ENCODE measurements at regions not wholly inside any gene's neighbourhood (a gene's known extent, or its start where the extent isn't known, plus 50 kb on each side); places are given as distances from the start of the nearest gene placed in this dataset.

DNA sequence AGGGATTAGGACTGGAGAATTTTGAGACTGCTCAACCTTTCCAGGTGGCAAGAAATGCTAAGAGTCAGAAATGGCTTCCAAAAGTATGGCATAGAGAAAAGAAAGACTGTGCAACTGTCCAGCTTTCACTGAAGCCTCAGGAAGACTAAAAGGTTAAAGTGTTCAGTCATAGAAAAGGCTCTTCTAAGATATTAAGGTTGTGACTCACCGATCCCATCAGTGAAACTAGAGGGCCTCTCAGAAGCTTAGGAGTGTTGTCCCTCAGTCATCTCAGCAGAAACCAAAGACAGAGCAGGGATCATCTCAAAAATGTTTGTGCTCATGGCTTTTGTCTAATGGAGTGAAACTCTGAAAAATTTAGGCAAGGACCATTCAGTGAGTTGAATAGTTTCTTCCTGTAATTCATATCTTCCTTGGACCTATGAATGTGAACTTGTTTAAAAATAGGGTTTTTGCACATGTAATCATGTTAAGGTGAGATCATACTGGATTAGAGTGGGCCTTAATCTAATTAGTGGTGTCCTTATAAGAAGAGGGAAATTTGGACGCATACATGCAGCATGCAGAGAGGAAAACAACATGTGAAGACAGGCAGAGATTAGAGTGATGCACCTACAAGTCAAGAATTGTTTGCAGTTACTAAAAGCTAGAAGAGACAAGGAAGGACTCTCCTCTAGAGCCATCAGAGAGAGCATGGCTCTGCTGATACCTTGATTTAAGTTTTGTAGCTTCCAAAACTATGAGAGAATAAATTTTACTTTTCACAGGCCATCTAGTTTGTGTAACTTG is 71.3 kb downstream of the RPE65 start:
- FAIRE-seq, result no peak

DNA sequence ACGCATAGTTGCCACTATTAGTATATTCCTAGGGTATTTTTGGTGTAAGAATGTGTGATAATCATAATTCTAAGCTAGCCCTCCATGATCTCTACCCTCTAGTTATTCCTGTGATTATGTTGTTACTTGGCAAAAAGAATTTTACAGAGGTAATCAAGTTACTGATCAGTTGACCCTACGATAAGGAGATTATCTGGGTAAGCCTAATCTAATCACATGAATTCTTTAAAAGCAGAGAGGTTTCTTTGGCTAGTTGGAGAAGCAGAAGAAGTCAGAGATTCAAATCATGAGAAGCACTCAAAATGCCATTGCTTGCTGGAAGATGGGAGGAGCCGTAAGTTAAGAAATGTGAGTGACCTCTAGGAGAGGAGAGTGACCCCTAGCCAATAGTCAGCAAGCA is 72.7 kb downstream of the RPE65 start:
- FAIRE-seq (no peak), DNase-seq (ENCODE audit: low spot score) (no peak)

More for the DNA sequence above, 71.3 kb downstream of the RPE65 start:
- peak; percentile 35 for DNase-seq (ENCODE audit: low spot score)

DNA sequence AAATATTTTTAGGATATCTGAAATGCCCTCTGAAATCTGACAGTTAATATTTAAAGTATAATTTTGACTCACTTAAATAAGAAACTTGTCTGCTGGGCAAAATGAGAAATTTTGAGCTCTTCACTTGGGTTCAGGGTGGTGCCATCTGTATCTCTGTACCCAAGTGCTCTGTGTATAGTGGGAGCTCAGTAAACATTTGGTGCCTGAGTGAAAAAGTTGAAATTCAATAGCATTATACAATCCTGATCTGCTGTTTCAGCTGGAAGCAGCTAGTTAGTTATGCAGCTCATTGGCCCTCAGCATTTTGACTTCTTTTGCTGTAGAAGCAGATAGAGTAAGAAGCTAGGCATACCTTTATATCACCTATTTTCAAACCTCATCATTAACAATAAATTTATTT is 73.3 kb downstream of the RPE65 start:
- DNase-seq (ENCODE audit: low spot score) (no peak), FAIRE-seq (no peak)

DNA sequence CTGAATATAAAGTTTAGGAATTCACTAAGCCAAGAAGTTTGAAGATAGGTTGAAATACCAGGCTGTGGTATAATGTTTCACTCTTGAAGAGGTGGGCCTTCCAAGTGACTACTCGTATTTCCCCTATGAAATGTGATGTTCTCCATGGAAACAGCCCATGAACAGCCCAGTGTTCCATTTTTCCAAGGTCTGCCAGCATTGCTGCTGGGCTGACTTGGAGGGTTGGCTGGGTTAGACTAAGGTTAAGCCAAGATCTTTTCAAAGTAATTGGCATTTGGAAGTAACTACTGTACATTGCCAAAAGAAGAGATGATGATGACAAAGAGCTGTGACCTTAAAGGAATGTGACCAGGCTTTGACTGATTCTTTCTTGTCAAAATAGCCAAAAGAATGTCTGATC is 73.8 kb downstream of the RPE65 start:
- FAIRE-seq, result no peak
- no peak for DNase-seq (ENCODE audit: low spot score)

DNA sequence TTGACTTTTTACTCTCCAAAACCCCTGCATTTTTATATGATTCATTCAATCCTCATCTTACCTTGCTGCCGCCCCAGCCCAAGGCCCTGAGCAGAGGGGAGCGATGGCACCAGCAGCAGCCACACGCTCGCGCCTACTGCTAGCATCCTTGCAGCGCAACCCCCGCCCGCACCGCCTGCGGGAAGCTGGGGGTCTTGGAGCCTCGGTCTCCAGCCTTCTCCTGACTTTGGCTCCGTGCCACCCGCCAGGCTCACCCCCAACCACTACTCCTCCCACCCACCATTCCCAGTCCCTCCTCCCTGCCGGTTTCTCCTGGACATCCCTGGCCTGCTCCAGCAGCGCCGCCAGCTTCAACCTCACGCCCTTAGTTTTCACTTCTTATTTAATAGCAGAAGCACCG is 76.6 kb downstream of the RPE65 start:
- FAIRE-seq (no peak), DNase-seq (ENCODE audit: low spot score) (no peak)

DNA sequence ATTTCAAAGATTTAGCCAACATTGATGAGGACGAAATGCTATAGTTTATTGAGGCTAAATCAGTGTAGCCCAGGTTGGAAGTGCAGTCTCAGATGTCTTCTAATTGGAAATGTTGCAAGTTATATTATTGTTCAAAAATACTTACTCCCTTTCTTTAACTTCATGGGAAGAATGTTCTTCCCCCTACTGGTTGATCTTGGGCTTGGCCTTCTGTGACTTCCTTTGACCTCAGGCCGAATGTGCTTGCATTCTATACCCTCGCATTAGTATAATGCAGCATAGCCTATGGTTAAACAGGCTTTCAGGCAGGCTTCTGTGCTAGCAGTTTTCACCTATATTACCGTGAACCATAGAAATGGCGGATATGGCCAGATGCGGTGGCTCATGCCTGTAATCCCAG is 77.3 kb downstream of the RPE65 start:
- no peak for DNase-seq (ENCODE audit: low spot score)
- no peak for FAIRE-seq

DNA sequence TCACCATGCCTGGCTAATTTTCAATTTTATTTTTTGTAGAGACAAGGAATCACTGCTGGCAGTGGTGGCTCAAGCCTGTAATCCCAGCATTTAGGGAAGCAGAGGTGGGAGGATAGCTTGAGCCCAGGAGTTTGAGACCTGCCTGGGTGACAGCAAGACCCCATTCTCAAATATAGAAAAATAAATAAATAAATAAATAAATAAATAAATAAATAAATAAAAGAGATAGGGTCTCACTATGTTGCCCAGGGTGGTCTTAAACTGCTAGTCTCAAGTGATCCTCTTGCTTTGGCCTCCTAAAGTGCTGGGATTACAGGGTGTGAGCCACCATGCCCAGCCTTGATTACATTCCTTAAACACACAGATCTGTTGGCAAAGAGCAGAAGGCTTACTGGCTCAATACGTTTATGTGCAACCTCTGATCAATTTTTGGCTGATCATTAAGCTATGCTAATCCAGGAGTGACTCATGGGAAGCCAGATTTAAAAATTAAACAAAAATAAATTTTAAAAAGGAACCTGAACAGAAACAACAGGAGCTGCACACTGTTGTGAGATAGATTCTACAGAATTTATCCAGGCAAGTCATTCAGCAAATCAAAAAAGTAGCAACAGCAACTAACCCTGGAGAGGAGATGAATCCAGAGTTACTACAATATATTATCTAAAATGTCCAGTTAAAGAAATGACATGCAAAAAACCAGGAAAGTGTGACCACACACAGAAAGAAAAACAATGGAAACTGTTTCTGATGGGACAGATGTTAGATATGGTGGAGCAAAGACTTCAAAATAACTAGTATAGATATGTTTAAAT is 79.4 kb downstream of the RPE65 start:
- FAIRE-seq (no peak), DNase-seq (ENCODE audit: low spot score) (no peak)

DNA sequence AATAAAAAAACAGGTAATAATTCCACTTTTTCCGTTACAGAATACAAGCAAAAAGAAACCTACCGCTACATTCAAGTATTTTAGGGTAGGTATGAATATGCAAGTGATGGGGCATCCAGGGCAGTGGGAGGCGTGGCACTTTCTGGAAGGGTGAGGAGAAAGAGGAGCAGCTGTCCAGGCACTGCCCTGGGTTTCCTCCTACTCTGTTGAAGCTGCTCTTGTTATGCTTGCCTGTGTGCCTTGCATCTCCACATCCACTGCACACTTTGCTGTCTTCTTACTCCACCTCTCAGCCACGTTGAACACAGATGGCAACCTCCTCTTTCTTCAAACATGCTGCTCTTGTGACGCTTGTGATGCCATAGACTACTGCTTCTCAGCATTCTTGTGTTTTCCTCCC is 83.2 kb downstream of the RPE65 start:
- DNase-seq (ENCODE audit: low spot score) (no peak), FAIRE-seq (no peak)

DNA sequence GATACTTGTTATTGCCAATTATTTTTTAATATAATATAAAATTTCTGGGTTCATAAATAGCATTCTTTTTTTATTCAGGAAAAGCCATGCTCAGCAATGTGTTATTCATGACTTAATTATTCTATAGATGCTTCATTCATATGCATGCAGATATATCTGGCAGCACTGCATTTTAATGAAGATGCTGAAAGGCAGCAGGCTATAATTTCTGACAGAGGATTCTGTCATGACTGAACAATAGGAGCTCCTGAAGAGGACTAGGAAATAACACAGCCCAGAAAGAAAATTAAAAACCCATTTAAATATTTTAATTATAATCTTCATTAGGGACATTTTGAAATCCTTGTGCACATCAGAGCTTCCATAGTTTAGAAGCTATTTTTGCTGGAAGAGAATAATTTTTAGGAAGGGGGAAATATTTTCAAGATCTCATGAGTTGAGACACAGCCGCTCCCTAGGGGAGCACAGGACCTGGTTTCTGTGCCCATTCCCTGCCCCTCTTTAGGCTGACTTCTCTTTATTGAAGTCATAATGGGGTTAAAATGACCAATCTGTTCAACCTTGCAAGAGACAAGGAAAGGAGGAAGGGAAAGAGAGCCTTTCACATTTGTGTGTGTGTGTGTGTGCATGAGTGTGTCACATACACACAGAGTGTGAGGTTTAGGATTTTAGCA is 83.9 kb downstream of the RPE65 start:
- DNase-seq (ENCODE audit: low spot score), result no peak
- FAIRE-seq, result no peak

DNA sequence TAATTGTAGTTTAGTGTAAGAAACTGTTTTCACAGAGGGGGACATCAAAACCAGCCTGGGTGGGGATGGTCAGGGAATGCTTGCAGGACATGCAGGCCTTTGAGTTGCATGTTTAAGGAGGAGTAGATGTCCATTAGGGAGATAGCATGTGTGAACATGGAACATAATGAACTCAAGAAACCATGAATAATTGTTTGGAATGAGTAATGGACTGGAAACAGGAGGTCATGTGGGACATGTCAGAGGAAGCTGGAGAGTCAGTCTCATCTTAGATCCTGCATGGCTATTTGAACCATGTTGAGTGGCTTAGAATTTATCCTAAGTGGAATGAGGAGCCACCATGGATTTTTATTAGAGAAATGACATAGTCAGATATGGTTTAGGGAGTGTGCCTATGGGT is 86.4 kb downstream of the RPE65 start:
- DNase-seq (ENCODE audit: low spot score) (no peak), FAIRE-seq (no peak)

DNA sequence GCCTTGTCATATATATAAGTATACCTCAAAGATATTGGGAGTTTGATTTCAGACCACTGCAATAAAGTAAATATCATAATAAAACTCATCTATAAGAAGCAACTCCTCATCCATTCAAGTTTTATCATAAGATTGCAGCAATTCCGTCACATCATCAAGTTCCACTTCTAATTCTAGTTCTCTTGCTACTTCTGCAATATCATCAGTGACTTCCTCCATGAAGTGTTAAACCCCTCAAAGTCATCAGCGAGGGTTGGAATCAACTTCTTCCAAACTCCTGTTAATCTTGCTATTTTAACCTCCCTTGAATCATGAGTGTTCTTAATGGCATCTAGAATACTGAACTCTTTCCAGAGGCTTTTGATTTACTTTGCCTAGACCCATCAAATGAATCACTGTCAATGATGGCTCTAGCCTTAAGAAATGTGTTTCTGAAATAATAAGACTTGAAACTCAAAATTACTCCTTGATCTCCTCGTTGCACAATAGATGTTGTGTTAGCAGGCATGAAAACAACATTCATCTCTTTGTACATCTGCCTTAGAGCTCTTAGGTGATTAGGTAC is 88.3 kb downstream of the RPE65 start:
- no peak for DNase-seq (ENCODE audit: low spot score)
- FAIRE-seq, result no peak

DNA sequence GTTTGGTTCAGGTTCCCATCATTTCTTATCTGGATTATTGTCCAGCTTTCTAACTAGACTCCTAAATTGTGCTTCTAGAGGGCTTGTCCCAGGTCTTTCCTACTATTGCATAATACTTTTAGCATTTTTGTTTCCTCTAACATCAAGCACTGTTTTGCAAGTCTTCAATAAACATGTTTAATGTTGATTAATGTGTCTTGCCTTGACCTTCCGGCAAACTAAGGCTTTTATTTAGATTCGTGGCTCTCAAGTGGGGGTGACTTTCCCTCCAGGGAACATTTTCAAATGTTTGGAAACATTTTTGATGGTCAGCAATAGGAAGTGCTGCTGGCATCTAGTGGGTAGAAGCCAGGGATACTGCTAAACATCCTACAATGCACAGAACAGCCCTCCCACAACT is 90.7 kb downstream of the RPE65 start:
- FAIRE-seq (no peak), DNase-seq (ENCODE audit: low spot score) (no peak)

DNA sequence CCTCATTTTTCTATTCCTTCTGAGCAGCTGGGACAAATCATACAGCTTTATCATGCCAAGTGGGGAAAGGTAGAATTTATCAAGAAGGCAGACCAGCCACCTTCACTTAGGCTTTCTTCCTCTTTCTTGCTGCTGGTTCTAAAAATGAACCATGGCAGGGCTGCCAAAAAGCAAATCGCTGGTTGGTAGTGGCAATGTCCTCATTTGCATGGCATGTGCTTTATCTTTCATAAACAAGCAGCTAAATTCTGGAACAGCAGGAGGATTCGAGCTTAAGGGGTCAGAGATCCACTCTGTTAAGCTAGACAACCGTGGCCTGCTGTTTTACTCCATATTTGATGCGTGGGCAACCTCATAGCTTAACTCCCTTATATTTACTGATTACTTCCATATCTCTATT is 91.3 kb downstream of the RPE65 start:
- DNase-seq (ENCODE audit: low spot score), result no peak
- no peak for FAIRE-seq

DNA sequence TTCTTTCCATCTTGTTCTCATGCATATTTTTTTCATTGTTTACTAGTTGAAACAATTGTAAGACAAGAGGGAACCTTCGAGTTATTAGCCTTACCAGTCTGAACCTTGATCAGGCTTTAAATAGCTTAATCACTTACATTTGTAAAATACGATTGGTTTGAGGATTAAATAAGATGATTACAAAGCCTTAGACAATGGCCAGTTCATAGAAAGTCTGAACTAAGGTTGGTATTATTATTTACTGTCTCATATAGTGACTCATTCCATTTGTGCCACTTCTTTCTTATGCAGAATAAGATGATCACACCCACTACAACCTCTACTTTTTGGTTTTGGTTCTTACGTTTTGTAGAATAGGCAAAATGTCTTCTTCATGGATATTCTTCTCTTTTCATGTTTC is 94.1 kb downstream of the RPE65 start:
- no peak for DNase-seq (ENCODE audit: low spot score)
- no peak for FAIRE-seq

DNA sequence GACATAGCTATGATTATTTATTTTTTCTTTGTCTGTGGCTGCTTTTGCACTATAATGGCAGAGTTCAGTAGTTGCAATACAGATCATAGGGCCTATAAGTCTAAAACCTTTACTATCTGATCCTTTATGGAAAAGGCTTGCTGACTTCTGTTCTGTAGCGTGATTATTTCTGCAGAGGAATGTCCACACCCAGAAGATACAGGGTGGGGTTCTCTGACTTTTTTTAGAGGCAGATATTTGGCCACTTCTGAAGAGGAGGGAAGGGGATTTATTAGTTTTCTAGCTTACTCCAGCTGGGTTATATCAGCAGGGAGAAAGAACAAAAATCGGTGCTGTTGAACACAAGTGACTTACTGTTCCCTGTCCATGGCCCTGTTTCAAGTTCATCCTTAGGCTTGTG is 97.6 kb downstream of the RPE65 start:
- DNase-seq (ENCODE audit: low spot score) (no peak), FAIRE-seq (no peak)

DNA sequence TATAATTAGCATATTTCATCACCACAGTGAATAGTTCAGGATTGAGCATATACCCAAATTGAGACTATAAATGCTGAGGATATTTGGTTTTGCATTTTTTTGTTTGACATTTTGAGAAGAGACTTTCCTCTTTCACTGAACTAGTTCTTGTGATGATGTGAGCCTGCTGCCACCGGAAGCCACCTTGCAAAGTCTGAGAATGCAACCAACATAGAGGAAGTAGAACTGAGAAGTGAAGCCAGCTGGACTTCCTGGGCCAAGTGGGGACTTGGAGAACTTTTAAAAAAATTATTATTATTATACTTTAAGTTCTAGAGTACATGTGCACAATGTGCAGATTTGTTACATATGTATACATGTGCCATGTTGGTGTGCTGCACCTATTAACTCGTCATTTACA is 102.3 kb downstream of the RPE65 start:
- FAIRE-seq, result no peak
- DNase-seq (ENCODE audit: low spot score), result no peak

DNA sequence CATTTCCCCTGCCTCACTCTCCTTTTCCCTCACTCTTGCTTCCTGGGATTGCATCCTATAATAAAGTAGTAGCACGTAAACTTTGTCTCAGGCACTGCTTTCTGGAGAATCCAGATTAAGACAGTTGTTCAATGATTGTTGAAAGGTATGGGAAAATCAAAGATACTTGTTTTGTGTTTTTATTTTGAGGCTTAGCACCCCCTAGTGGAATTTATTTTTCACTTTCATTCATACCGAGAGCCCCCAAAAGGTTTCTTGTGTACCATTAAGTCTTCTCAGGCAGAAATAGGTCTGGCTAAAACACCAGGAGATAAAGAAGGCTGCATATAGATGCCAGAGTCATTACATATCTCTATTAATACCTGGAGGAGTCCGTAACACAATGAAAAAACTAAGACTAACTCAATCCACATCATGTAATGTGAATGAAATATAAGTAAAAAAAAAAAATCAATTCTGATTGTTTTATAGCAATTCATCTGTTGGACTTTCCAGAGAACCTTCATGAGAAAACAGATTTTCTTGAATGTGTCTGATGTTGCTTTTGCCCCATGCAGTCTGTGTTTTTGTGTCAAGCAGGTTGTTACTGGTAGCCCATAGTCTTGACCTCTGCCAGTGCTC is 103.5 kb downstream of the RPE65 start:
- FAIRE-seq, result no peak
- no peak for DNase-seq (ENCODE audit: low spot score)

DNA sequence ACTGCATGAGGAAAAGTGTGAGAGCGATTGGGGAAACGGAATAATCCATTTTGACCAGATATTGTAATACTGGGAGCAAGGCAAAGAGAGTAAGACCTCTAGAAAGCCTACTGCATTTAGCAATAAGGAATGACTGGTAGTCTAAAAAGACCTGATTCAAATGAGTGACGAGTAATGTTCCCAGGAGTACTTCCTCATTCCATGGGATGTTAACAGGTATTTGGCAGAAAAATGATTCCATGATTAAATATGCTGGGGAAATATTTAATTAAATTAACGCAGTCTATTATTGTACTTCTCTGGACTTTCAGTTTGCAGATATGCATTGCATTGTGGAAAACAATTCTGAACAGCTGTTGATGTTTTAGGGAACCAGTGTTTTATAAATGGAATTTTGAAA is 105.5 kb downstream of the RPE65 start:
- DNase-seq (ENCODE audit: low spot score) (no peak), FAIRE-seq (no peak)

DNA sequence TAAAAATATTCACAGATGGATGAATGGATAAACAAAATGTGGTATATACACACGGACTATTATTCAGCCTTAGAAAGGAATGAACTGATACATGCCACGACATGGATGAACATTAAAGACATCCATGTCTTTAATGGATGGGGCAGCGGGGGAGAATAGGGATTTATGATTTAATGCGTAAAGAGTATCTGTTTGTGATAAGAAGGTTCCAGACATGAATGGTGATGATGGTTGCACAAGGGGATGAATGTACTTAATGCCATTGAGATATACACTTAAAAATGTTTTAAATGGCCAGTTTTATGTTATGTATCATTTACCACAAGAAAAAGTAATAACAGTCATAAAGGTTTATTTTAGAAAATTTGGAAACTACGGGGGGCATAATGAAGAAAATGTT is 108.6 kb upstream of the WLS start:
- FAIRE-seq (no peak), DNase-seq (ENCODE audit: low spot score) (no peak)

DNA sequence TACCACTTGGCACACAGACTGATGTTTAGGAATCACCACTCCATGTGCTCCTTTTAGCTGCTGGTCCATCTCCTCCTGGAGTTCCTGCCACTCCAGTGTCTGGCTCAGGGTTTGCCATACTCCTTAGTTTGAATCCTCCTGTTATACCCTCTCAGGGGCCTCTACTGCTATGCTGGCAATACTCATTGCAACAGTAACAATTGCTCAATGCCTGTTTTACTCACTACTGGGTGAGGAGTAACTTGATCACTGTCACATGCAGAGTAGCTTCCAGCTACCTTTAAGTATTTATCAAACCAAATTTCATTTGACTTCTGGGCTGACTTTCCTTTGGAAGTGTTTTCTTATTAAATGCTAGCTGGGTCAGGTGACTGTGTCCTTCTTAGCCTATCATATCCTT is 107.2 kb upstream of the WLS start:
- DNase-seq (ENCODE audit: low spot score), result no peak
- no peak for FAIRE-seq

DNA sequence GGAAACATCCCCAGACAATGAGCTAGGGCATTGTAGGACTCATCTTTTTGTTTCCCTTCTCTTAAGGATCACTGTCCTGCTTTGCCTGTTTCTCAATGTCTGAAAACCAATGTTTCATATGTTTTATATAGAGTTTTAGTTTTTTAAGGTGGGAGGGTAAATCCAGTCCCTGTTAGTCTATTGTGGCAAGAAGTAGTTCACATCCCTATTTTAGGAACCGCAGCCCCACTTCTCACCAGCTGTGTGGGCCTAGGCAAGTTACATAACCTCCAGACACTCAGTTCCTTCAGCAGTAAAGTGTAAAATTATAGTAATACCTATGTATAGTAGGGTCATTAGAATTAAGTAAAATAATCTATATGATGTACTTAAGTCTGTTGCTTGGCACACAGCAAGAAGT is 105.8 kb upstream of the WLS start:
- no peak for FAIRE-seq

DNA sequence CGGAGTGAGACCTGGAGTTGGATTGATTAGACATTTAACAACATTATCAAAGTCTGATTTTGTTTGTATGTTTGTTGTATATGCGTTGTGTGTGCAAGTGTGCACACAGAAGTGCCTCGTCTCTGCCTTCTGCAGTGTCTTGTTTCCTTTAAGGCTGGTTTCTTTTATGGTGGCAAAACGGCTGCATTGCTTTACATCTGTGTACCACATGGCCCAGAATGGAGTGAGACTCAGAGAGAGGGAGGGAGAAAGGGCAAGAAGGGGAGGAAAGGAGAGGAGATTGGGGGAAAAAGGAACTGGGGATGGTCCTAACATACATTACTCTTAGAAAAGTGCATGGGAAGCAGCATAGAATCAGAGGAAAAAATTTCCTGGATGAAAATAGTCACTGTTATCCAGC is 99.7 kb upstream of the WLS start:
- DNase-seq (ENCODE audit: low spot score) (no peak), FAIRE-seq (peak; percentile 62)

More for the DNA sequence above, 105.8 kb upstream of the WLS start:
- no peak for DNase-seq (ENCODE audit: low spot score)
